Cardiac fibroblast (primary cell): ENCODE measurements at regions not wholly inside any gene's neighbourhood (a gene's known extent, or its start where the extent isn't known, plus 50 kb on each side); places are given as distances from the start of the nearest gene placed in this dataset.

ENCODE experiments used
- DNase-seq, 2 donors: peaks; one replicate each; pipeline versions ENCODE4 v3.0.0 to v3.0.0-alpha.2; 2010; ENCODE audit warnings: low read depth in 2 of 2
- H3K4me3 ChIP-seq, 2 donors: replicated peaks in 1 of 2; 1 replicate in 1 of 2; 2 replicates in 1 of 2; pipeline ENCODE4 v1.5.1; 2011; ENCODE audit warnings: low read depth in 2 of 2, low read length in 2 of 2, mild to moderate bottlenecking in 2 of 2, moderate library complexity in 1 of 2
- CTCF ChIP-seq: IDR thresholded peaks from one replicate; pipeline ENCODE4 v1.5.1; 2011; ENCODE audit warnings: low read depth, mild to moderate bottlenecking, low read length, inconsistent platforms

- H3K4me3 ChIP-seq: no peak overlapping the region
- no peak for DNase-seq
- no peak for TF ChIP-seq CTCF
Observed at GRCh38 chr5:71954329-71954728, 152.9 kb upstream of the MAP1B start.

GRCh38 chr5:71955723-71956122, 151.6 kb upstream of the MAP1B start:
- TF ChIP-seq CTCF: no peak
- H3K4me3 ChIP-seq: no peak overlapping the region
- no peak for DNase-seq

- no peak overlapping the region for H3K4me3 ChIP-seq
- TF ChIP-seq CTCF: no peak
- DNase-seq: no peak
Observed at GRCh38 chr5:71957292-71957898, 149.9 kb upstream of the MAP1B start.

GRCh38 chr5:71960195-71960594, 147.1 kb upstream of the MAP1B start:
- no peak for TF ChIP-seq CTCF
- no peak for DNase-seq
- no peak overlapping the region for H3K4me3 ChIP-seq

GRCh38 chr5:71961786-71962185, 145.5 kb upstream of the MAP1B start:
- DNase-seq: no peak

GRCh38 chr5:71969460-71969859, 137.8 kb upstream of the MAP1B start:
- DNase-seq: peak in 1 of 2 donors; percentile 6
- H3K4me3 ChIP-seq: no peak overlapping the region
- no peak for TF ChIP-seq CTCF

More at GRCh38 chr5:71961786-71962185, 145.5 kb upstream of the MAP1B start:
- H3K4me3 ChIP-seq: no peak overlapping the region
- no peak for TF ChIP-seq CTCF

GRCh38 chr5:71971862-71972261, 135.4 kb upstream of the MAP1B start:
- no peak for TF ChIP-seq CTCF
- no peak overlapping the region for H3K4me3 ChIP-seq
- DNase-seq: no peak
